ENCODE measurements at regions not wholly inside any gene's neighbourhood (a gene's known extent, or its start where the extent isn't known, plus 50 kb on each side); places are given as distances from the start of the nearest gene placed in this dataset.
"Not testable (repeated sequence)": the region's sequence is repeated elsewhere in the genome, so short reads cannot be mapped to it uniquely, and the experiment has no call there.

DNA sequence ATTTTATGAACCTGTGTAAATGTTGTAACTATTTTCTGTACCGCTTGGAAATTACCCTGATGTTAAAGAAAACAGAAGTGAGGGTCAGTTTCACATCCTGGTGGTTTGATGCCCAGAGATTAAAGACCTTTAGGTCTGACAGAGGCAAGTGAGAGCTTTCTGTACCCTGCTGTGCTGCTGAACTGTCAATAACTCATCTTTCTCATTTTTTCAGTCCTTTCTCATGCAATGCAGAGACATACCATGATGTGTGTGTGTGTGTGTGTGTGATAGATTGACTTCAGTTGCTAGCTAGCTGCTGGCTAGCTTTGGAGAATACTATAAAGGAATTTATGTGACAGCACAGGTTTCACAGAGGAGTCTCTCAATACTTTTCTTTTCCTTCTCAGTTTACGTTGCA lies 2025.6 kb upstream of the LRRTM1 start (continued):
- TF ChIP-seq, protein P1, sequence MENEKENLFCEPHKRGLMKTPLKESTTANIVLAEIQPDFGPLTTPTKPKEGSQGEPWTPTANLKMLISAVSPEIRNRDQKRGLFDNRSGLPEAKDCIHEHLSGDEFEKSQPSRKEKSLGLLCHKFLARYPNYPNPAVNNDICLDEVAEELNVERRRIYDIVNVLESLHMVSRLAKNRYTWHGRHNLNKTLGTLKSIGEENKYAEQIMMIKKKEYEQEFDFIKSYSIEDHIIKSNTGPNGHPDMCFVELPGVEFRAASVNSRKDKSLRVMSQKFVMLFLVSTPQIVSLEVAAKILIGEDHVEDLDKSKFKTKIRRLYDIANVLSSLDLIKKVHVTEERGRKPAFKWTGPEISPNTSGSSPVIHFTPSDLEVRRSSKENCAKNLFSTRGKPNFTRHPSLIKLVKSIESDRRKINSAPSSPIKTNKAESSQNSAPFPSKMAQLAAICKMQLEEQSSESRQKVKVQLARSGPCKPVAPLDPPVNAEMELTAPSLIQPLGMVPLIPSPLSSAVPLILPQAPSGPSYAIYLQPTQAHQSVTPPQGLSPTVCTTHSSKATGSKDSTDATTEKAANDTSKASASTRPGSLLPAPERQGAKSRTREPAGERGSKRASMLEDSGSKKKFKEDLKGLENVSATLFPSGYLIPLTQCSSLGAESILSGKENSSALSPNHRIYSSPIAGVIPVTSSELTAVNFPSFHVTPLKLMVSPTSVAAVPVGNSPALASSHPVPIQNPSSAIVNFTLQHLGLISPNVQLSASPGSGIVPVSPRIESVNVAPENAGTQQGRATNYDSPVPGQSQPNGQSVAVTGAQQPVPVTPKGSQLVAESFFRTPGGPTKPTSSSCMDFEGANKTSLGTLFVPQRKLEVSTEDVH (IDR thresholded peaks at IDR 0.05; ENCODE audit: low read depth, partially characterized antibody): no peak
- TF ChIP-seq PAX5 (IDR thresholded peaks at IDR 0.05; ENCODE audit: borderline replicate concordance, low read depth, low read length) (no peak), HDGF (IDR thresholded peaks at IDR 0.05) (no peak), PML (IDR thresholded peaks at IDR 0.05; ENCODE audit: low read length) (no peak), RBBP5 (conservative IDR thresholded peaks at IDR 0.05) (no peak), STAT3 (IDR thresholded peaks at IDR 0.05; ENCODE audit: low read depth, low read length) (no peak), NFYB (IDR thresholded peaks at IDR 0.05; ENCODE audit: insufficient read depth, low read depth, low read length) (no peak)
- TF ChIP-seq, protein P2, sequence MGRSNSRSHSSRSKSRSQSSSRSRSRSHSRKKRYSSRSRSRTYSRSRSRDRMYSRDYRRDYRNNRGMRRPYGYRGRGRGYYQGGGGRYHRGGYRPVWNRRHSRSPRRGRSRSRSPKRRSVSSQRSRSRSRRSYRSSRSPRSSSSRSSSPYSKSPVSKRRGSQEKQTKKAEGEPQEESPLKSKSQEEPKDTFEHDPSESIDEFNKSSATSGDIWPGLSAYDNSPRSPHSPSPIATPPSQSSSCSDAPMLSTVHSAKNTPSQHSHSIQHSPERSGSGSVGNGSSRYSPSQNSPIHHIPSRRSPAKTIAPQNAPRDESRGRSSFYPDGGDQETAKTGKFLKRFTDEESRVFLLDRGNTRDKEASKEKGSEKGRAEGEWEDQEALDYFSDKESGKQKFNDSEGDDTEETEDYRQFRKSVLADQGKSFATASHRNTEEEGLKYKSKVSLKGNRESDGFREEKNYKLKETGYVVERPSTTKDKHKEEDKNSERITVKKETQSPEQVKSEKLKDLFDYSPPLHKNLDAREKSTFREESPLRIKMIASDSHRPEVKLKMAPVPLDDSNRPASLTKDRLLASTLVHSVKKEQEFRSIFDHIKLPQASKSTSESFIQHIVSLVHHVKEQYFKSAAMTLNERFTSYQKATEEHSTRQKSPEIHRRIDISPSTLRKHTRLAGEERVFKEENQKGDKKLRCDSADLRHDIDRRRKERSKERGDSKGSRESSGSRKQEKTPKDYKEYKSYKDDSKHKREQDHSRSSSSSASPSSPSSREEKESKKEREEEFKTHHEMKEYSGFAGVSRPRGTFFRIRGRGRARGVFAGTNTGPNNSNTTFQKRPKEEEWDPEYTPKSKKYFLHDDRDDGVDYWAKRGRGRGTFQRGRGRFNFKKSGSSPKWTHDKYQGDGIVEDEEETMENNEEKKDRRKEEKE (IDR thresholded peaks at IDR 0.05): no peak
- TF ChIP-seq, protein P3, sequence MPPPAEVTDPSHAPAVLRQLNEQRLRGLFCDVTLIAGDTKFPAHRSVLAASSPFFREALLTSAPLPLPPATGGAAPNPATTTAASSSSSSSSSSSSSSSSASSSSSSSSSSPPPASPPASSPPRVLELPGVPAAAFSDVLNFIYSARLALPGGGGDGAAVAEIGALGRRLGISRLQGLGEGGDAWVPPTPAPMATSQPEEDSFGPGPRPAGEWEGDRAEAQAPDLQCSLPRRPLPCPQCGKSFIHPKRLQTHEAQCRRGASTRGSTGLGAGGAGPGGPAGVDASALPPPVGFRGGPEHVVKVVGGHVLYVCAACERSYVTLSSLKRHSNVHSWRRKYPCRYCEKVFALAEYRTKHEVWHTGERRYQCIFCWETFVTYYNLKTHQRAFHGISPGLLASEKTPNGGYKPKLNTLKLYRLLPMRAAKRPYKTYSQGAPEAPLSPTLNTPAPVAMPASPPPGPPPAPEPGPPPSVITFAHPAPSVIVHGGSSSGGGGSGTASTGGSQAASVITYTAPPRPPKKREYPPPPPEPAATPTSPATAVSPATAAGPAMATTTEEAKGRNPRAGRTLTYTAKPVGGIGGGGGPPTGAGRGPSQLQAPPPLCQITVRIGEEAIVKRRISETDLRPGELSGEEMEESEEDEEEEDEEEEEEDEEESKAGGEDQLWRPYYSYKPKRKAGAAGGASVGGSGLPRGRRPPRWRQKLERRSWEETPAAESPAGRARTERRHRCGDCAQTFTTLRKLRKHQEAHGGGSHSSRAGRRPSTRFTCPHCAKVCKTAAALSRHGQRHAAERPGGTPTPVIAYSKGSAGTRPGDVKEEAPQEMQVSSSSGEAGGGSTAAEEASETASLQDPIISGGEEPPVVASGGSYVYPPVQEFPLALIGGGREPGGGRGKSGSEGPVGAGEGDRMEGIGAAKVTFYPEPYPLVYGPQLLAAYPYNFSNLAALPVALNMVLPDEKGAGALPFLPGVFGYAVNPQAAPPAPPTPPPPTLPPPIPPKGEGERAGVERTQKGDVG (CRISPR knock-in tag; IDR thresholded peaks at IDR 0.05): no peak

DNA sequence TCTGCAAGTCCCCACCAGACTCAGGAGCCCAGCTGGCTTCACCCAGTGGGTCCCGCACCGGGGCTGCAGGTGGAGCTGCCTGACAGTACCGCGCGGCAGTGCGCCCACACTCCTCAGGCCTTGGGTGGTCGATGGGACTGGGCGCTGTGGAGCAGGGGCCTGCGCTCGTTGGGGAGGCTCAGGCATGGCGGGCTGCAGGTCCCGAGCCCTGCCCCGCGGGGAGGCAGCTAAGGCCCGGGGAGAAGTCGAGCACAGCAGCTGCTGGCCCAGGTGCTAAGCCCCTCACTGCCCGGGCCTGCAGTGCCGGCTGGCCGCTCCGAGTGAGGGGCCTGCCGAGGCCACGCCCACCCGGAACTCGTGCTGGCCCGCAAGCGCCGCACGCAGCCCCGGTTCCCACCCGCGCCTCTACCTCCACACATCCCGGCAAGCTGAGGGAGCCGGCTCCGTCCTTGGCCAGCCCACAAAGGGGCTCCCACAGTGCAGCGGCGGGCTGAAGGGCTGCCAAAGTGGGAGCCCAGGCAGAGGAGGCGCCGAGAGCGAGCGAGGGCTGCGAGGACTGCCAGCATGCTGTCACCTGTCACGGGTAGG lies 2021.7 kb upstream of the LRRTM1 start:
- H4K20me1 ChIP-seq (ENCODE audit: control insufficient read depth, insufficient read depth); H3K4me3 ChIP-seq; FAIRE-seq; H3K79me2 ChIP-seq (ENCODE audit: control insufficient read depth, insufficient read depth, low read length); H3K4me1 ChIP-seq (ENCODE audit: control insufficient read depth, insufficient read depth, low read length); in situ Hi-C loops (cut with MboI); intact Hi-C loops (cut with micrococcal nuclease; ENCODE audit: unreplicated experiment); H3K9me3 ChIP-seq (replicated peaks; ENCODE audit: control insufficient read depth, insufficient read depth, low read length); H3K9ac ChIP-seq (ENCODE audit: control insufficient read depth, insufficient read depth, low read length); RAD21 ChIA-PET (ENCODE audit: unreplicated experiment); ATAC-seq; H3K27ac ChIP-seq (ENCODE audit: control insufficient read depth, insufficient read depth); CTCF ChIA-PET; H3K4me2 ChIP-seq (ENCODE audit: control insufficient read depth, insufficient read depth); BruUV-seq (replicated peaks); POLR2A ChIA-PET; DNase-seq (ENCODE audit: low read depth, low spot score); H3K27me3 ChIP-seq (replicated peaks in 1 of 2; ENCODE audit: control insufficient read depth in 2 of 2, insufficient read depth in 2 of 2, low read length in 1 of 2); H2AFZ ChIP-seq (ENCODE audit: control insufficient read depth, low read depth, low read length); H3K36me3 ChIP-seq (ENCODE audit: control insufficient read depth in 2 of 2, insufficient read depth in 2 of 2, low read length in 1 of 2): not testable (repeated sequence)
- WGBS (ENCODE audit: insufficient coverage, insufficient replicate concordance, low lambda C conversion rate, missing lambda C conversion rate): 73% methylated on average over 27 of the region's 42 CpGs
- SMC1A ChIA-PET (ENCODE audit: uncharacterized antibody, unreplicated experiment): interaction anchor here (0.9 kb wide), 1 partner anchor 15 kb away, joined by 4 read pairs; no protein-coding TSS in a partner anchor
